ENCODE measurements at regions not wholly inside any gene's neighbourhood (a gene's known extent, or its start where the extent isn't known, plus 50 kb on each side); places are given as distances from the start of the nearest gene placed in this dataset.
A peak's percentile ranks its signal among the peaks of the same experiment; 100 is the strongest.

- DNase-seq (ENCODE audit: low read depth in 4 of 4, low spot score in 2 of 4), result no peak
These were observed 345.8 kb upstream of the CCDC196 start for GRCh38 chr14:66140213-66140918.

GRCh38 chr14:66140963-66141362 lies 345.2 kb upstream of the CCDC196 start:
- DNase-seq (ENCODE audit: low read depth in 4 of 4, low spot score in 2 of 4), result no peak

DNA sequence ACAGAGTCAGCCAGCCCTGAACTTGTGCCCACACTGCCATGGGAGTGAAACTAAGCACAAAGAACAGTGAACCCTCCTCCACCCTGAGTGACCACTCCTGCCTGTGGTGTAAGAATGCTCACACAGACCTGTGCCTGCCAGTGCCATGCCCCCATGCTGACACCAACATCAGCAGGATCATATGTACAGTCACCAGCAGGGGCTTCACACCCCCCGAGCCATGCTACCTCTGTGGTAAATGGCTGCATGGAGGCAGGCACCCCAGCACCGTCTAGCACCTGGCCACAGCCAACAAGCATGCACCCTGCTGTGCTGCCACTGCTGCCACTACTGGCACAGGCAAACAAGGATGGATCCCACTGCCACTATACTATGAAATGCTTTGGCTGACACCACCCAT lies 344.4 kb upstream of the CCDC196 start:
- DNase-seq (ENCODE audit: low read depth in 4 of 4, low spot score in 2 of 4), result no peak

DNA sequence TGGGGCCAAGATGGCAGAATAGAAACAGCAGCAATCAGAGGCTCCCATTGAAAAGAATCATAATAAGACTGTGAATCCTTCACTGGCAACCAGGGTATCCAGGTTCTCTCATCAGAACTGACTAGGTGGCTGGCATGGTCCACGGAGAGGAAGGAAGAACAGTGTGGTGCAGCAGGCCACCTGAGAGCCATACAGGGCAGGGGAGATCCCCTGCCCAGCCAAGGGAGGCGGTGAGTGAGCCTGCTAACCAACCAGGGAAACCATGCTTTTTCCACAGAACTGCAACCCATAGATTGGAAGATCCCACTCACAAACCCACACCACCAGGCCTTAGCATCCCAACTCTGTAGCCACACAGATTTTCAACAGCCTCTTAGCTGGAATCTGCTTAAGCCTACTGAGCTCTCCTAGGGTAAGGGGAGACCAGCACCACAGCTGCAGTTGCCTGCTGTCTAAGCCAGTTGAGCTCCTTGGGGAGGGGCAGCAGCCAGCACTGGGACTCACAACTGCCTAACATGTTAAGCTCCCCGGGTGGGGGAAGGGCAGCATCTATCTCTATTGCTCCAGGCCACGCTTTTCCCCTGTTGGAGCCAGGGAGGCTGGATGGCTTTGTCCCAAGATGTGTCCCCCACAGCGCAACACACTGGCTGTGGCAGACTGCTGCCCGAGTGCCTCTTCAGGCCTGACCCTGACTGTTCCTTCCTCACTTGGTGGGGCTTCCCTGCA lies 342.6 kb upstream of the CCDC196 start:
- no peak for DNase-seq (ENCODE audit: low read depth in 4 of 4, low spot score in 2 of 4)

DNA sequence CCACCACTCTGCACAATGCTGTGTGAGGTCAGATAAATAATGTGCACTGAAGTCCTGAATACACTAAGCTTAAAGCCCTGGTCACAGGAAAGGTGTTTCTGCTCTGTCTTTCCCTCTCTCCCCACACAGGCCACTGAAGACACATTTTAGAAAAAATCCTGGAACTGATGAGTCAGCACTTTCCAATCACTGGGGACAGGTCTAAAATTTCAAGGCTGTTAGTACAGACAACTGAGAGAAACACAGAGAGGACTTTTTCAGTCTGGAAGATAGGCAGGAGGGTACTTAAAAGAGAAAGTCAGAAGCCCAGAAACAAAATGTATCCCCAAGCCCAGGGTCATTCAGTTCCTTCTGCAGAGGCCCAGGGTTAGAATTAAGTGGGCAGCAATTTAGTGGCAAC lies 333.9 kb upstream of the CCDC196 start:
- peak in 2 of 4 donors; percentile 14 to 37 for DNase-seq (ENCODE audit: low read depth in 4 of 4, low spot score in 2 of 4)

- peak; percentile 21 to 49 (median 37) for DNase-seq (ENCODE audit: low read depth in 4 of 4, low spot score in 2 of 4)
These were observed 333.4 kb upstream of the CCDC196 start for GRCh38 chr14:66152747-66153146.

DNA sequence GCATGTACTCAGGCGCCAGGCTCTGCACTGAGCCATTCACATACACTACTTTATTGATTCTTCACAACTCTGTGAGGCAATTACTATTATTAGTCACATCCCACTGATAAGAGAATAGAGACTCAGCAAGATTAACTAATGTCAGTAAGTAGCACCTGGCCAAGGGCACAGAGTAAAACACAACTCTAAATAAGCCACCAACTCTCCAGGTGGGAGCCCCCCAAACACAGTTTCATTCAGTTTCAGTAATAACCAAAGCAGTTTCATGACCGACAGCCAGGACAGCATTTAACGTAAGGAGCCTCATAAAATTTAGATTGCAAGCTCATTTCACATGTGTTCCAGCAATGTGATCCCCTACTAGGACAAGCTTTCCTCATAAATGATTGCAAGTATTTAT lies 323.1 kb upstream of the CCDC196 start:
- DNase-seq (ENCODE audit: low read depth in 4 of 4, low spot score in 2 of 4), result no peak

DNA sequence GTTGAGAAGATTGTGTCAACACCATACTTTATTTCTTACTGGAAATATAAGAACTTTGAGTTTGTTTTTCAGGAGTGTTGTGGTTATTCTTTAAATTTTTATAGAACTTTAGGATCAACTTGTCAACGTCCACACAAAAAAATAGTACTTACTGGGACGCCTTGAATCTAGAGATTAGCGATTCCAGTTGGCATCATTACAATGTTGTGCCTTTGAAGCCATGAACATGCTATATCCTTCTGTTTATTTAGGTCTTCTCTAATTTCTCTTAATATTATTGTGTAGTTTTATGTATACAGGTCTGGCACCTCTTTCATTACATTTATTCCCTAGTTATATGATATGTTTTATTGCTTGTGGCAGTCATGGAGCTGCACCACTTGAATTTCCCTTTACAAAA lies 320.8 kb upstream of the CCDC196 start:
- DNase-seq (ENCODE audit: low read depth in 4 of 4, low spot score in 2 of 4), result no peak

GRCh38 chr14:66174453-66174891 lies 311.7 kb upstream of the CCDC196 start:
- no peak for DNase-seq (ENCODE audit: low read depth in 4 of 4, low spot score in 2 of 4)

DNA sequence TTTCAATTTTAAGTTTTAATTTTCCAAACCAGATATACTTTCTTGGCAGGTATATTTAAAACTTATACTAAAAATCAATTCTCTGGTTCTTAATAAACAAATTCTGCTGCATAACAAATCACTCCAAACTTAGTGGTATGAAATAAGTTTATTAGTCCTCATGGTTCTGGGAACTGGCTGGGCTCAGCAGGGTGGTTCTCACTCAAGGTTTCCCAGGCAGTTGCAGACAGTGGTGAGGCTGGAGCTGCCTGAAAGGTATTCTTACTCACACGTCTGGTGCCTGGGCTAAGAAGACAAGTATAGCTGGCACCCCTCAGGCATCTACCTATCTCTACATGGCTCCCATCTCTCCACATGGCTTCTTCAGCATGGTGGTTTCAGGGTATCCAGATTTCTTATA lies 308.2 kb upstream of the CCDC196 start:
- DNase-seq (ENCODE audit: low read depth in 4 of 4, low spot score in 2 of 4), result no peak

GRCh38 chr14:66196670-66197069 lies 289.5 kb upstream of the CCDC196 start:
- DNase-seq (ENCODE audit: low read depth in 4 of 4, low spot score in 2 of 4), result no peak

DNA sequence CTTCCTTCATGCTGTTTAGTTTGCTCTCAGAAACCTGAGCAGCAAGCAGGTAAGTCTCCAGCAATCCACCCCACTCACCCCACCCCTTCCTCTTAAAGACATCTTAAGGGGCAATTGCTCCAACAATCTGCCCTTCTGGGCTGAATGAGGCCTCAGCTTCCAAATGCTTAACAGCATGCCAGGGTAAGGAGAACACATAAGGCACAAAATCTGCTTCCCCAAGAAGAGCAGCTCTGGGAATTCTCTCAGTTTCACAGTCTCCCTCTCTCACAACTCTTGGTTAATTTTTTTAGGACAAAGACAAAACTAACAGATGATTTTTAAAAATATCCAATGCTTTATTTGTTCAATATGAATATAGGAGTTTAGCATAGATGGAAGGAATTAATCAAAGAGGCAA lies 288.9 kb upstream of the CCDC196 start:
- no peak for DNase-seq (ENCODE audit: low read depth in 4 of 4, low spot score in 2 of 4)

GRCh38 chr14:66206554-66206953 lies 279.6 kb upstream of the CCDC196 start:
- DNase-seq (ENCODE audit: low read depth in 4 of 4, low spot score in 2 of 4), result no peak

DNA sequence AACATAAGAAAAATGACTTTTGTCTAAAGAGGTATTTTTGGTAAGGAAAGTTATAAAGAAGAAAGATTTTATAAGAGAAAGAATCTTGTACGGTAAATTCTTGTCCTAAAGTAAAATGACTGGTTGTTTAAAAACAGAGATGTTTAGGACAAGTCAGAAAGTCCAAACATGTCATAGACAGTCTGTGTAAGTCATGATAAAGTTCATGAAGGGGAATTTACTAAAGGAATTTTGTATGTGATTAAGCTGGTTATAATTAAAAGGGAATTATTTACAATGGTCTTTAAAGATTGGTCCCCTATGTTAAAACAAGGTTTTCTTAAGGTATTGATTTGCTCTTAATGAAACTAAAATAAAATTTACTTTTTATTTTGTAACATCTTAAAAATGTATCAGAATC lies 269.4 kb upstream of the CCDC196 start:
- no peak for DNase-seq (ENCODE audit: low read depth in 4 of 4, low spot score in 2 of 4)

DNA sequence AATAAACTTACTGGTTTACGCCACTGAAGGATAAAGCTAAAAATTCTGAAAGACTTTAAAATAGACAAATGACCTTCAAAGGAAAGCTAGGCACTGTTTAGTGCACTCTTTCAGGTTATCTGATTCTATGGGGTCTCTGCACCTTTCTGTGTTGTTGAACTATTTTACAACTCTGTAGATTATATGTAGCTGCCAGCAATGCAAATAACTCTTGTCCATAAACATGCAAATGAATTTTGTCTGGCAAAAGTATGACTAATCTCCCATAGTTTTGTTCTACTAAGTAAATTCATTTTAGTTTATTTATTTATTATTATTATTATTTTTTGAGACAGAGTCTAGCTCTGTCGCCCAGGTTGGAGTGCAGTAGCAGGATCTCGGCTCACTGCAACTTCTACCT lies 266.3 kb upstream of the CCDC196 start:
- no peak for DNase-seq (ENCODE audit: low read depth in 4 of 4, low spot score in 2 of 4)

- no peak for DNase-seq (ENCODE audit: low read depth in 4 of 4, low spot score in 2 of 4)
These were observed 261.5 kb upstream of the CCDC196 start for GRCh38 chr14:66224492-66225178.

GRCh38 chr14:66225337-66225736 lies 260.8 kb upstream of the CCDC196 start:
- DNase-seq (ENCODE audit: low read depth in 4 of 4, low spot score in 2 of 4), result no peak

DNA sequence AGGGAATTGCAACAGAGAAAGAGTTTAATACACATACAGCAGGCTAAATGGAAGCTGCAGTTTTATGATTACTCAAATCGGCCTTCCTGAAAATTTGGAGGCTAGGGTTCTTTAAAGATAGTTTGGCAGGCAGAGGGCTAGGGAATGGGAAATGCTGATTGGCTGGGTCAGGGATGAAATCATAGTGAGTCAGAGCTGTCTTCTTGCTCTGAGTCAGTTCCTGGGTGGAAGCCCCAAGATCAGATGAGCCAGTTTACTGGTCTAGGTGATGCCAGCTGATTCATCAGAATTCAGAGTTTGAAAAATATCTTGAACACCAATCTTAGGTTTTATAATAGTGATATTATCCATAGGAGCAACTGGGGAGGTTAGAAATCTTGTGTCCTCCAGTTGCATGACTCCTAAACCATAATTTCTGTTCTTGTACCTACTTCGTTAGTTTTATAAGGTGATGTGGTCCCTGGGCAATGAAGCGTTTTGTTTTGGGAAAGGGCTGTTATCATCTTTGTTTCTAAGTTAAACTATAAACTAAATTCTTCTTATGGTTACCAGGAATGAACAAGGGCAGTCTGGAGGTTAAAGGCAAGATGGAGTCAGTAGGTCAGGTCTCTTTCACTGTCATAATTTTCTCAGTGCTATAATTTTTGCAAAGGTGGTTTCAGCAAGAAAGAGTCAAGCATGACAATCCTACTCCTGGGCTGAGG lies 257.8 kb upstream of the CCDC196 start:
- no peak for DNase-seq (ENCODE audit: low read depth in 4 of 4, low spot score in 2 of 4)

- no peak for DNase-seq (ENCODE audit: low read depth in 4 of 4, low spot score in 2 of 4)
These were observed 254.4 kb upstream of the CCDC196 start for GRCh38 chr14:66231820-66232219.

- DNase-seq (ENCODE audit: low read depth in 4 of 4, low spot score in 2 of 4), result peak in 2 of 4 donors; percentile 6
These were observed 252.6 kb upstream of the CCDC196 start for GRCh38 chr14:66233591-66233990.

GRCh38 chr14:66234411-66234810 lies 251.8 kb upstream of the CCDC196 start:
- no peak for DNase-seq (ENCODE audit: low read depth in 4 of 4, low spot score in 2 of 4)

All from left renal cortex interstitium (tissue), 4 donors.